Astrocyte (in vitro differentiated cells and primary cell): ENCODE measurements at regions not wholly inside any gene's neighbourhood (a gene's known extent, or its start where the extent isn't known, plus 50 kb on each side); places are given as distances from the start of the nearest gene placed in this dataset.

ENCODE experiments used
- DNase-seq: peaks from one replicate; pipeline ENCODE4 v3.0.0-alpha.2; 2010; ENCODE audit warnings: low read depth
- FAIRE-seq: peaks from 2 replicates; lab custom pipeline; 2011; peaks lifted over from hg19 to GRCh38; lab: Jason Lieb, UNC
- H2AFZ ChIP-seq: 2 replicates; pipeline ENCODE4 v1.6.0; 2012; ENCODE audit warnings: low read depth, low read length, inconsistent platforms
- H3K27ac ChIP-seq: 2 replicates; pipeline ENCODE4 v1.5.1; 2011; ENCODE audit warnings: low read depth, low read length, inconsistent platforms
- H3K27me3 ChIP-seq: 2 replicates; pipeline ENCODE4 v1.6.0; 2011; ENCODE audit warnings: low read length, inconsistent platforms; ENCODE audit not compliant: insufficient read depth
- H3K36me3 ChIP-seq: 2 replicates; pipeline ENCODE4 v1.5.1; 2011; ENCODE audit warnings: low read length, inconsistent platforms; ENCODE audit not compliant: insufficient read depth
- H3K4me1 ChIP-seq: 2 replicates; pipeline ENCODE4 v1.5.1; 2011; ENCODE audit warnings: low read length, inconsistent platforms; ENCODE audit not compliant: insufficient read depth
- H3K4me2 ChIP-seq: 2 replicates; pipeline ENCODE4 v1.6.0; 2012; ENCODE audit warnings: low read length, inconsistent platforms
- H3K4me3 ChIP-seq: 2 replicates; pipeline ENCODE4 v1.5.1; 2011; ENCODE audit warnings: low read depth, mild to moderate bottlenecking, low read length, inconsistent platforms; ENCODE audit not compliant: insufficient read depth
- H3K79me2 ChIP-seq: 2 replicates; pipeline ENCODE4 v1.6.0; 2012; ENCODE audit warnings: mild to moderate bottlenecking, low read length, inconsistent platforms; ENCODE audit not compliant: insufficient read depth
- H3K9ac ChIP-seq: 2 replicates; pipeline ENCODE4 v1.6.0; 2012; ENCODE audit warnings: mild to moderate bottlenecking, low read length, inconsistent platforms
- H3K9me3 ChIP-seq: 2 replicates; pipeline ENCODE4 v1.5.1; 2012; ENCODE audit warnings: low read depth, mild to moderate bottlenecking, low read length, inconsistent platforms; ENCODE audit not compliant: insufficient read depth
- H4K20me1 ChIP-seq: 2 replicates; pipeline ENCODE4 v1.6.0; 2012; ENCODE audit warnings: low read length, inconsistent platforms; ENCODE audit not compliant: insufficient read depth
- H3K27ac Mint-ChIP-seq: one replicate; pipeline ENCODE4 v1.8.0; 2021; ENCODE audit warnings: mild to moderate bottlenecking, mixed read lengths; ENCODE audit not compliant: unreplicated experiment
- H3K27me3 Mint-ChIP-seq: one replicate; pipeline ENCODE4 v1.8.0; 2021; ENCODE audit warnings: low read depth, mixed read lengths; ENCODE audit not compliant: unreplicated experiment
- H3K36me3 Mint-ChIP-seq: one replicate; pipeline ENCODE4 v1.8.0; 2021; ENCODE audit warnings: low read depth, mixed read lengths; ENCODE audit not compliant: unreplicated experiment
- H3K4me1 Mint-ChIP-seq: one replicate; pipeline ENCODE4 v1.8.0; 2021; ENCODE audit warnings: low read depth, mixed read lengths; ENCODE audit not compliant: unreplicated experiment
- H3K4me3 Mint-ChIP-seq: one replicate; pipeline ENCODE4 v1.8.0; 2021; ENCODE audit warnings: mild to moderate bottlenecking, moderate library complexity, mixed read lengths; ENCODE audit not compliant: unreplicated experiment
- H3K9me3 Mint-ChIP-seq: one replicate; pipeline ENCODE4 v1.8.0; 2021; ENCODE audit warnings: mild to moderate bottlenecking, mixed read lengths; ENCODE audit not compliant: unreplicated experiment
- EZH2 ChIP-seq: IDR thresholded peaks from 2 replicates; pipeline ENCODE4 v1.6.1; 2012; ENCODE audit warnings: mild to moderate bottlenecking, low read length, inconsistent platforms; ENCODE audit not compliant: insufficient read depth
- TF ChIP-seq, protein P1 (sequence below): IDR thresholded peaks from 2 replicates; pipeline ENCODE4 v1.5.1; 2011; ENCODE audit warnings: low read depth, mild to moderate bottlenecking, inconsistent platforms, low read length, moderate library complexity; ENCODE audit not compliant: insufficient read depth

GRCh38 chr21:35484851-35485250 lies 435.7 kb upstream of the RUNX1 start:
- Mint-ChIP-seq H3K27me3 (peaks cover 11% of the 10 kb centered on the region), H3K4me3 (no peak overlapping the region), H3K4me1 (peaks cover 14% of the 10 kb centered on the region), H3K36me3 (no peaks in the 10 kb centered on the region), H3K9me3 (peaks cover 1% of the 10 kb centered on the region), H3K27ac (no peak overlapping the region)
- H3K4me3 ChIP-seq, result no peak overlapping the region
- H3K27me3 ChIP-seq, result no peaks in the 10 kb centered on the region
- no peak overlapping the region for H3K27ac ChIP-seq
- no peaks in the 10 kb centered on the region for H3K79me2 ChIP-seq
- DNase-seq, result no peak
- FAIRE-seq, result no peak
- H3K9ac ChIP-seq, result no peak overlapping the region
- no peak overlapping the region for H3K4me2 ChIP-seq
- no peak overlapping the region for H2AFZ ChIP-seq
- H3K9me3 ChIP-seq, result no peaks in the 10 kb centered on the region
- TF ChIP-seq, protein P1, sequence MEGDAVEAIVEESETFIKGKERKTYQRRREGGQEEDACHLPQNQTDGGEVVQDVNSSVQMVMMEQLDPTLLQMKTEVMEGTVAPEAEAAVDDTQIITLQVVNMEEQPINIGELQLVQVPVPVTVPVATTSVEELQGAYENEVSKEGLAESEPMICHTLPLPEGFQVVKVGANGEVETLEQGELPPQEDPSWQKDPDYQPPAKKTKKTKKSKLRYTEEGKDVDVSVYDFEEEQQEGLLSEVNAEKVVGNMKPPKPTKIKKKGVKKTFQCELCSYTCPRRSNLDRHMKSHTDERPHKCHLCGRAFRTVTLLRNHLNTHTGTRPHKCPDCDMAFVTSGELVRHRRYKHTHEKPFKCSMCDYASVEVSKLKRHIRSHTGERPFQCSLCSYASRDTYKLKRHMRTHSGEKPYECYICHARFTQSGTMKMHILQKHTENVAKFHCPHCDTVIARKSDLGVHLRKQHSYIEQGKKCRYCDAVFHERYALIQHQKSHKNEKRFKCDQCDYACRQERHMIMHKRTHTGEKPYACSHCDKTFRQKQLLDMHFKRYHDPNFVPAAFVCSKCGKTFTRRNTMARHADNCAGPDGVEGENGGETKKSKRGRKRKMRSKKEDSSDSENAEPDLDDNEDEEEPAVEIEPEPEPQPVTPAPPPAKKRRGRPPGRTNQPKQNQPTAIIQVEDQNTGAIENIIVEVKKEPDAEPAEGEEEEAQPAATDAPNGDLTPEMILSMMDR, result no peak
- no peak for TF ChIP-seq EZH2
- no peaks in the 10 kb centered on the region for H3K4me1 ChIP-seq
- no peaks in the 10 kb centered on the region for H4K20me1 ChIP-seq
- H3K36me3 ChIP-seq, result no peaks in the 10 kb centered on the region

DNA sequence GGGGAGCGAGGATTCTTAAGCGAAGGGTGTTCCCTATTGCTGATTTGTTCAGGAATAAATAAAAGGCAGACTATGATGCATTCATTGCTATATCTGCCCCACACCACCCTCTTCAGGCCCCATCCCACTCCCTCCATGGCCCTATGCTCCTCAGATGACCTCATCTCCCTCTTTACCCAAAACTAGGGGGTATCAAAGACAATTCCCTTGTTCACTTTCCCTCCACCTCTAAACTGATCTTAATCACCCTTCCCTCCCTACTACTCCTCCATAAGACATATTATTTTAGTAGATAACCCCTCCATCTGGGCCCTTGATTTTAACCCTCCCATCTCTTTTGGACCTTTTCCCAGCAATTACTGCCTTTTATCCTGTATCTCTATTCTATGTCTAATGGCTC lies 434.9 kb upstream of the RUNX1 start:
- Histone ChIP-seq H3K36me3 (no peaks in the 10 kb centered on the region), H3K4me1 (no peaks in the 10 kb centered on the region), H3K27me3 (no peaks in the 10 kb centered on the region), H4K20me1 (no peaks in the 10 kb centered on the region), H2AFZ (no peak overlapping the region), H3K4me2 (no peak overlapping the region), H3K79me2 (no peaks in the 10 kb centered on the region), H3K27ac (no peak overlapping the region), H3K9me3 (no peaks in the 10 kb centered on the region), H3K4me3 (no peak overlapping the region), H3K9ac (no peak overlapping the region)
- no peak for TF ChIP-seq EZH2
- TF ChIP-seq, protein P1, result no peak
- FAIRE-seq (no peak), DNase-seq (no peak)
- no peak overlapping the region for H3K4me3 Mint-ChIP-seq
- peaks cover 2% of the 10 kb centered on the region for H3K9me3 Mint-ChIP-seq
- no peak overlapping the region for H3K27ac Mint-ChIP-seq
- H3K4me1 Mint-ChIP-seq, result peaks cover 10% of the 10 kb centered on the region
- peaks cover 11% of the 10 kb centered on the region for H3K27me3 Mint-ChIP-seq
- no peaks in the 10 kb centered on the region for H3K36me3 Mint-ChIP-seq

DNA sequence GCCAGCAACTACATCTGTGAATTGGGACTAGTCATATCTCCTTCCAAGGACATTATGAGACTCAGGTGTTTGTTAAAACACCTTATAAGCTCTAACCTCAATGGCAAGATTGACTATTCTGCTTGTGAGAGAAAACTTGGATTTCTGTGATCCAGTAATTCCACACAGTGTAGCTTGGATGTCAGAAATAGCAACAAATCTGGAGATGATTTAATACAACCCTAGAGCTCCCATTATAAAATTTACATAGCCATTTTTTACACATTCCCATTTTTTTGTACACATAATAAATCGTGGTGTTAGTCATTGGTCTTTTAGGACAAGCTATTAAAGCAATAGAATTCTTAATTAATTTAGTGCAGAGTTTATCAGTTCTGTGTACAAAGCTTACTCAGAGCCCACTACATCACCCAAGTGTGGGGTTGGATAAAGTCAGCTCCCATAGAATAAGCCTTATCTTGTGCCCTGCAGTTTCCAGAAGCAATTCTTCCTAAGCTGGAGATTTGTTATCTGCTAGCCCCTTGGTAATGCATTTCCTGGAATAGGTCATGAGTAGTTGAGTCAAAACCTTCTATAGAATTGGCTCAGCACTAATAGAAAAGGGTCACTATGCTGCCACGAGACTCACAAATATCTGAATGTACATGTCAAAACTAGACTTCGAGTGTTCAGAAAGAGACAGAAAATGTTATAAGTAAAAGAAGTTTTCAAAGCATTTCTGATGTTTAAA lies 434.0 kb upstream of the RUNX1 start:
- Histone ChIP-seq H3K27ac (no peak overlapping the region), H3K79me2 (no peaks in the 10 kb centered on the region), H3K36me3 (no peaks in the 10 kb centered on the region)

More for the DNA sequence above, 434.0 kb upstream of the RUNX1 start:
- H3K4me1 Mint-ChIP-seq, result peaks cover 10% of the 10 kb centered on the region
- Histone ChIP-seq H3K9ac (no peak overlapping the region), H3K4me2 (no peak overlapping the region), H4K20me1 (no peaks in the 10 kb centered on the region), H3K4me3 (no peak overlapping the region), H3K27me3 (no peaks in the 10 kb centered on the region), H2AFZ (no peak overlapping the region), H3K4me1 (no peaks in the 10 kb centered on the region), H3K9me3 (no peaks in the 10 kb centered on the region)
- H3K4me3 Mint-ChIP-seq, result no peak overlapping the region
- peaks cover 4% of the 10 kb centered on the region for H3K9me3 Mint-ChIP-seq
- no peak overlapping the region for H3K27ac Mint-ChIP-seq
- no peak for DNase-seq
- peaks cover 11% of the 10 kb centered on the region for H3K27me3 Mint-ChIP-seq
- H3K36me3 Mint-ChIP-seq, result no peaks in the 10 kb centered on the region
- no peak for FAIRE-seq
- no peak for TF ChIP-seq EZH2
- TF ChIP-seq, protein P1, result no peak
